ENCODE measurements at regions not wholly inside any gene's neighbourhood (a gene's known extent, or its start where the extent isn't known, plus 50 kb on each side); places are given as distances from the start of the nearest gene placed in this dataset.

DNA sequence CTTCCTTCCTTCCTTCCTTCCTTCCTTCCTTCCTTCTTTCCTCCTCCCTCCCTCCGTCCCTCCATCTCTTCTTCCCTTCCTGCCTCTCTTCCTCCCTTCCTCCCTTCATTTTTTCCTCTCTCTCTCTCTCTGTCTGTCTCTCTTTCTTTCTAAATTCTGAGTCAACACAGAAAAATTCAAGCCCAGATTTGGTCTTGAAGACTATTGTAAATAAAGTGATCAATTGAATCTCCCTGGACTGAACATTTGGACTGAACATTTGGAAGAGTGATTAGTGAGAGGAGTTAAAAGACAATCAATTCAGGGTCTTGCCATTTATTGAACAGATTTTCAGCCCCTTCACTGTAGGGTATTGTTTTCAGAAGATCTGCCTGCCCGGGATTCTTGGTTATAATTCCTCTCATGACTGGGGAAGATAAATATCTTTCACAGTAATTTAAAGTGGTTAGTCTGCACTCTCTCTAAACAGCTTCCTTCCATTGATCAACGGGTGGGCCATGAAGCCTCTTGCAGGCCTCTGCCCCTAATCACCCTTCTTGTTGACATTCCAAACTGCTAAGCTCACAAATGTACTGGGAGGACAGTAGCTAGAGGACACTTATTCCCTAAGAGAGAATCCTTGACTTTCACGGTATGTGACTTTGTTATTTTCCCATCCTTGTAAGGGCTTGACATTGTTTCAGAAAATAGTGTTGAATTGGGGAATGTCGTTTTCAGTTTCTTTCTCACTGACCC, 101.7 kb upstream of the BMP2 start:
- TF ChIP-seq, protein P1, sequence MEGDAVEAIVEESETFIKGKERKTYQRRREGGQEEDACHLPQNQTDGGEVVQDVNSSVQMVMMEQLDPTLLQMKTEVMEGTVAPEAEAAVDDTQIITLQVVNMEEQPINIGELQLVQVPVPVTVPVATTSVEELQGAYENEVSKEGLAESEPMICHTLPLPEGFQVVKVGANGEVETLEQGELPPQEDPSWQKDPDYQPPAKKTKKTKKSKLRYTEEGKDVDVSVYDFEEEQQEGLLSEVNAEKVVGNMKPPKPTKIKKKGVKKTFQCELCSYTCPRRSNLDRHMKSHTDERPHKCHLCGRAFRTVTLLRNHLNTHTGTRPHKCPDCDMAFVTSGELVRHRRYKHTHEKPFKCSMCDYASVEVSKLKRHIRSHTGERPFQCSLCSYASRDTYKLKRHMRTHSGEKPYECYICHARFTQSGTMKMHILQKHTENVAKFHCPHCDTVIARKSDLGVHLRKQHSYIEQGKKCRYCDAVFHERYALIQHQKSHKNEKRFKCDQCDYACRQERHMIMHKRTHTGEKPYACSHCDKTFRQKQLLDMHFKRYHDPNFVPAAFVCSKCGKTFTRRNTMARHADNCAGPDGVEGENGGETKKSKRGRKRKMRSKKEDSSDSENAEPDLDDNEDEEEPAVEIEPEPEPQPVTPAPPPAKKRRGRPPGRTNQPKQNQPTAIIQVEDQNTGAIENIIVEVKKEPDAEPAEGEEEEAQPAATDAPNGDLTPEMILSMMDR (IDR thresholded peaks at IDR 0.05), result no peak
- TF ChIP-seq POLR2A (IDR thresholded peaks at IDR 0.05) (no peak), POLR2AphosphoS5 (IDR thresholded peaks at IDR 0.05) (no peak)

Data from breast epithelium (tissue), 3 donors.